ENCODE measurements at regions not wholly inside any gene's neighbourhood (a gene's known extent, or its start where the extent isn't known, plus 50 kb on each side); places are given as distances from the start of the nearest gene placed in this dataset.

GRCh38 chr4:137361756-137362470, 170.4 kb downstream of the PCDH18 start:
- TF ChIP-seq CTCF (IDR thresholded peaks at IDR 0.05): no peak
- no peak for TF ChIP-seq POLR2A (IDR thresholded peaks at IDR 0.05)
- no peak for TF ChIP-seq POLR2AphosphoS5 (IDR thresholded peaks at IDR 0.05)
- TF ChIP-seq EP300 (IDR thresholded peaks at IDR 0.05): no peak
